Large intestine (tissue), 3 donors: ENCODE measurements at regions not wholly inside any gene's neighbourhood (a gene's known extent, or its start where the extent isn't known, plus 50 kb on each side); places are given as distances from the start of the nearest gene placed in this dataset.
"Not testable (repeated sequence)": the region's sequence is repeated elsewhere in the genome, so short reads cannot be mapped to it uniquely, and the experiment has no call there.

Experiments
- DNase-seq, 2 donors: peaks; one replicate each; pipeline versions ENCODE4 v3.0.0 to v3.0.0-alpha.2; 2013
- H3K27ac ChIP-seq: one replicate; pipeline ENCODE4 v1.5.1; 2013; ENCODE audit warnings: low read length
- H3K27me3 ChIP-seq: 2 replicates; pipeline ENCODE4 v1.6.1; 2013; ENCODE audit warnings: low read length; ENCODE audit not compliant: control insufficient read depth, insufficient read depth
- H3K36me3 ChIP-seq: 2 replicates; pipeline ENCODE4 v1.6.1; 2013; ENCODE audit warnings: low read length; ENCODE audit not compliant: control insufficient read depth, insufficient read depth
- H3K4me1 ChIP-seq: one replicate; pipeline ENCODE4 v1.6.1; 2013; ENCODE audit warnings: low read length; ENCODE audit not compliant: control insufficient read depth, insufficient read depth
- H3K4me3 ChIP-seq: one replicate; pipeline ENCODE4 v1.5.1; 2013; ENCODE audit warnings: low read length
- H3K9me3 ChIP-seq: one replicate; pipeline ENCODE4 v1.6.1; 2013; ENCODE audit warnings: mild to moderate bottlenecking, low read depth, low read length, moderate library complexity; ENCODE audit not compliant: control insufficient read depth
- WGBS: methylation state at CpG from one replicate; pipeline ENCODE4 v1.1.5; 2013; ENCODE audit warnings: low lambda C conversion rate; ENCODE audit not compliant: insufficient coverage; 5-methylcytosine and 5-hydroxymethylcytosine counted together

- Histone ChIP-seq H3K4me3 (no peak overlapping the region), H3K27ac (no peak overlapping the region), H3K4me1 (no peaks in the 10 kb centered on the region), H3K36me3 (no peaks in the 10 kb centered on the region), H3K27me3 (no peaks in the 10 kb centered on the region), H3K9me3 (no peaks in the 10 kb centered on the region)
- DNase-seq: no peak
- 90% methylated on average over 3 of the region's 4 CpGs for WGBS
Observed at GRCh38 chr3:191980443-191980842, 519.5 kb downstream of the PYDC2 start.

GRCh38 chr3:191982481-191982880, 521.5 kb downstream of the PYDC2 start:
- H3K9me3 ChIP-seq: no peaks in the 10 kb centered on the region
- no peaks in the 10 kb centered on the region for H3K4me1 ChIP-seq
- WGBS: 92% methylated on average over 2 of the region's 3 CpGs
- H3K27me3 ChIP-seq: no peaks in the 10 kb centered on the region
- H3K4me3 ChIP-seq: no peak overlapping the region
- no peak overlapping the region for H3K27ac ChIP-seq
- no peak for DNase-seq
- no peaks in the 10 kb centered on the region for H3K36me3 ChIP-seq

- Histone ChIP-seq H3K4me1 (no peaks in the 10 kb centered on the region), H3K27ac (no peak overlapping the region), H3K27me3 (no peaks in the 10 kb centered on the region), H3K9me3 (no peaks in the 10 kb centered on the region), H3K4me3 (no peak overlapping the region), H3K36me3 (no peaks in the 10 kb centered on the region)
- WGBS: 100% methylated on average over 1 of the region's 3 CpGs
- no peak for DNase-seq
Observed at GRCh38 chr3:191985691-191986090, 524.7 kb downstream of the PYDC2 start.

GRCh38 chr3:191987831-191988350, 526.9 kb downstream of the PYDC2 start:
- Histone ChIP-seq H3K4me1 (no peaks in the 10 kb centered on the region), H3K4me3 (no peak overlapping the region), H3K9me3 (no peaks in the 10 kb centered on the region), H3K27ac (no peak overlapping the region), H3K36me3 (no peaks in the 10 kb centered on the region), H3K27me3 (no peaks in the 10 kb centered on the region)
- 71% methylated on average over 1 of the region's 1 CpG for WGBS
- no peak for DNase-seq

- not testable (repeated sequence) for DNase-seq, H3K36me3 ChIP-seq, H3K27ac ChIP-seq, H3K27me3 ChIP-seq, H3K9me3 ChIP-seq, H3K4me1 ChIP-seq, H3K4me3 ChIP-seq
- no CpG with 5 or more reads among the region's 4 CpGs for WGBS
Observed at GRCh38 chr3:191993952-191994351, 533.0 kb downstream of the PYDC2 start.

GRCh38 chr3:191997093-191997492, 536.1 kb downstream of the PYDC2 start:
- DNase-seq: no peak
- Histone ChIP-seq H3K9me3 (no peaks in the 10 kb centered on the region), H3K27ac (no peak overlapping the region), H3K27me3 (no peaks in the 10 kb centered on the region), H3K4me1 (no peaks in the 10 kb centered on the region), H3K36me3 (no peaks in the 10 kb centered on the region), H3K4me3 (no peak overlapping the region)

- WGBS: no CpG with 5 or more reads among the region's 1 CpG
- H3K27ac ChIP-seq: no peak overlapping the region
- no peaks in the 10 kb centered on the region for H3K9me3 ChIP-seq
- H3K4me3 ChIP-seq: no peak overlapping the region
- DNase-seq: no peak
- H3K4me1 ChIP-seq: no peaks in the 10 kb centered on the region
- no peaks in the 10 kb centered on the region for H3K36me3 ChIP-seq
- no peaks in the 10 kb centered on the region for H3K27me3 ChIP-seq
Observed at GRCh38 chr3:191997579-191998268, 536.8 kb downstream of the PYDC2 start.

- Histone ChIP-seq H3K9me3 (no peaks in the 10 kb centered on the region), H3K4me3 (no peak overlapping the region), H3K27ac (no peak overlapping the region), H3K27me3 (no peaks in the 10 kb centered on the region), H3K36me3 (no peaks in the 10 kb centered on the region), H3K4me1 (no peaks in the 10 kb centered on the region)
- WGBS: 50% methylated on average over 2 of the region's 2 CpGs
- DNase-seq: no peak
Observed at GRCh38 chr3:192001218-192001617, 540.3 kb downstream of the PYDC2 start.

GRCh38 chr3:192005989-192006388, 545.0 kb downstream of the PYDC2 start:
- no CpG with 5 or more reads among the region's 1 CpG for WGBS
- Histone ChIP-seq H3K4me1 (no peaks in the 10 kb centered on the region), H3K27ac (no peak overlapping the region), H3K27me3 (no peaks in the 10 kb centered on the region), H3K9me3 (no peaks in the 10 kb centered on the region), H3K36me3 (no peaks in the 10 kb centered on the region), H3K4me3 (no peak overlapping the region)
- DNase-seq: no peak

GRCh38 chr3:192009903-192010302, 548.9 kb downstream of the PYDC2 start:
- Histone ChIP-seq H3K9me3 (no peaks in the 10 kb centered on the region), H3K36me3 (no peaks in the 10 kb centered on the region), H3K27me3 (no peaks in the 10 kb centered on the region), H3K27ac (no peak overlapping the region), H3K4me1 (no peaks in the 10 kb centered on the region), H3K4me3 (no peak overlapping the region)
- no peak for DNase-seq
- 80% methylated on average over 1 of the region's 2 CpGs for WGBS

- WGBS: 89% methylated on average over 1 of the region's 2 CpGs
- no peak overlapping the region for H3K27ac ChIP-seq
Observed at GRCh38 chr3:192010490-192010889, 549.5 kb downstream of the PYDC2 start.

More at GRCh38 chr3:192010490-192010889, 549.5 kb downstream of the PYDC2 start:
- no peaks in the 10 kb centered on the region for H3K9me3 ChIP-seq
- H3K27me3 ChIP-seq: no peaks in the 10 kb centered on the region
- no peak for DNase-seq
- no peaks in the 10 kb centered on the region for H3K4me1 ChIP-seq
- no peaks in the 10 kb centered on the region for H3K36me3 ChIP-seq
- no peak overlapping the region for H3K4me3 ChIP-seq
